ENCODE measurements at regions not wholly inside any gene's neighbourhood (a gene's known extent, or its start where the extent isn't known, plus 50 kb on each side); places are given as distances from the start of the nearest gene placed in this dataset.

- ATAC-seq (no peak), DNase-seq (no peak)
These were observed 342.9 kb upstream of the PLXNA2 start for GRCh38 chr1:208587110-208587509.

- ATAC-seq (no peak), DNase-seq (no peak)
These were observed 349.3 kb upstream of the PLXNA2 start for GRCh38 chr1:208593306-208594006.

- ATAC-seq, result no peak
- DNase-seq, result no peak
These were observed 351.1 kb upstream of the PLXNA2 start for GRCh38 chr1:208595236-208595635.

GRCh38 chr1:208595745-208596144, 351.6 kb upstream of the PLXNA2 start:
- ATAC-seq (no peak), DNase-seq (no peak)

GRCh38 chr1:208597571-208597970, 353.4 kb upstream of the PLXNA2 start:
- DNase-seq, result no peak

DNA sequence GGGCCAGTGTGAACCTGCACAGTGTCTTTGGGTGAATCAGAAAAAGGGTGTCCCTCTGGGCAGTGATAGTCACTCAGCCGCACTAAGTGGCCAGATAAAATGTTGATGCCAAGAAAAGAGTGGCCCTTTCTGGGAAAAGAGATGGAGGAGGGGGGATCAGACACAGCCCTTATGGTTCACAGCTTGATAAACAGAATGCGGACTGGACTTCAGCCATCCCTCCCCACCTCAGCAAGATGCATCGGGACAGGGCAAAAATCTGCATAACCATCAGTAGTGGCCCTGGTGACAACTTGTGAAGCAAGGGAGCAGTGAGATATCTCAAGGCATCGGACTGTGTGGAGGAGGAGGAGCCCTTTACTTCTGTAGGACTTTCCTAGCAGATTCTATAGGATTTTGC, 353.8 kb upstream of the PLXNA2 start:
- ATAC-seq (no peak), DNase-seq (no peak)

More at GRCh38 chr1:208597571-208597970, 353.4 kb upstream of the PLXNA2 start:
- no peak for ATAC-seq

DNA sequence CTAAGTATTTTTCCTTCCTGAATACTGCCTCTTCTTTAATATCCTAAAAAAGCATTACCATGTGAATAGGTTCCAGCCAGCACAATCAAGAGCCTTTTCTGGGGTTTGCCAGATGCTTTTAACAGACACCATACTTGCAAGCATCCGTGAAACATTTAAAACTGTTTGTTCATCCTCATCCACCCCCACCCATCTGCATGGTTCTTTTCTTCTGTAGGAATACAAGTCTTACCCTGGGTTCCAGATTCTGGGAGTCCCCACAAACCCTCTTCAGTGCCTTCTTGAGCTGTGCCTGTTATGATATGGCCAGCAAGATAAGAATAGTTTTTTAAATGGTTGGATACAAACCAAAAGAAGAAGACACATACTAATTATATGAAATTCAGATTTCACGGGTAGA, 354.9 kb upstream of the PLXNA2 start:
- ATAC-seq (no peak), DNase-seq (no peak)

GRCh38 chr1:208600456-208601190, 356.4 kb upstream of the PLXNA2 start:
- DNase-seq, result no peak
- no peak for ATAC-seq

- no peak for ATAC-seq
These were observed 357.4 kb upstream of the PLXNA2 start for GRCh38 chr1:208601561-208601960.

GRCh38 chr1:208603721-208604120, 359.5 kb upstream of the PLXNA2 start:
- DNase-seq (no peak), ATAC-seq (no peak)

More at GRCh38 chr1:208601561-208601960, 357.4 kb upstream of the PLXNA2 start:
- no peak for DNase-seq

DNA sequence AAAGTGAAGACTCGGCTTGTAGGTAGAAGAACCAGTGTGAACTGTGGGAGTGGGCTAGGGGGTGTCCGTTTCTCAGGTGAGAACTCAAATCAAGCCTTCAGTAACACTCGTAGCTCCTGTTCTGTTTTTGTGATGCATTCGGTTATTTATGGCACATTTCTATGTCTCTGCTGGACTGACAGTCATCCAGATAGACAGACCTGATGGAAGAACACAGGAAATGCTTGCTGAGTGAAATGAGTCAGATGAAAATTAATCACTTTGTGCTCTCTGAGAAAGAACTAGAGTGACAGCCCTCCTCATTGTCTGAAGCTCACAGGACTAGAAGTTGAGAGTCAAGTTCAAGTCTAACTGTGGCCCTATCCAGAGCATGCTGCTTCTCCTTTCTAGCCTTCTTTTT, 360.1 kb upstream of the PLXNA2 start:
- peak; percentile 66 for ATAC-seq
- no peak for DNase-seq

DNA sequence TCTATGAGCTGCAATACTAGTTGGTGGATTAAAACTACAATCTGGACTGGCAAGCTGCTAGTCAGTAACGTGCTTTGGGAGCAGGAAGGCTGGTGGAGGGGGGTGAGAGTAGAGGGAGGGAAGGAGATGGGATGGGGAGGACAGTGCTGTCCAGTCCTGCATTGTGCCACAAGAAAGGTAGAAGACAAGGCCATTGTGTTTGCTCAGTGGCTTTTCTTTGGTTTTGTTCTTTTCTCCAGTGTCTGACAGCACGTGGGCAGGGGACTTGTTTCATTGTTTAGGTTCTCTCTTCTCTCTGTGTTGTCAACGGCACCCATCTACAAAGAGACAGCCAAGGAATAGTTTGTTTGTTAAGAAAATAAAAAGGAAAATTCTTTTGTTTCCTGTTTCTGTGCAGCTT, 362.8 kb upstream of the PLXNA2 start:
- ATAC-seq, result no peak

GRCh38 chr1:208607616-208608015, 363.4 kb upstream of the PLXNA2 start:
- ATAC-seq (no peak), DNase-seq (no peak)

More for the DNA sequence above, 362.8 kb upstream of the PLXNA2 start:
- DNase-seq, result no peak

DNA sequence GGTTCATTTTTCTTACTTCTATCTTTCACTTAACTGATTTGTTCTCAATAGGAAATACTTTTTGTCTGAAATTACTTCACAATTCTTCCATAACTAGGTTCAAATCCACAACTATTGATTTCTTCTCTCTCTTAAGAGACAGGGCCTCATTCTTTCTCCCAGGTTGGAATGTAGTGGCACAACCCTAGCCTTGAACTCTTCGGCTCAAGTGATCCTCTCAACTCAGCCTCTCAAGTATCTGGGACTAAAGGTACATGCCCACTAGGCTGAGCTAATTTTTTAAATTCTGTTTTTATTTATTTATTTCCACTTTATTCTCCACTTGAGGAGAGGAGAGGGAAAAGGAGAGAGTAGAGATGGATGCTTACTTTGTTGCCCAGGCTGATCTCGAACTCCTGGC, 370.4 kb upstream of the PLXNA2 start:
- no peak for DNase-seq

DNA sequence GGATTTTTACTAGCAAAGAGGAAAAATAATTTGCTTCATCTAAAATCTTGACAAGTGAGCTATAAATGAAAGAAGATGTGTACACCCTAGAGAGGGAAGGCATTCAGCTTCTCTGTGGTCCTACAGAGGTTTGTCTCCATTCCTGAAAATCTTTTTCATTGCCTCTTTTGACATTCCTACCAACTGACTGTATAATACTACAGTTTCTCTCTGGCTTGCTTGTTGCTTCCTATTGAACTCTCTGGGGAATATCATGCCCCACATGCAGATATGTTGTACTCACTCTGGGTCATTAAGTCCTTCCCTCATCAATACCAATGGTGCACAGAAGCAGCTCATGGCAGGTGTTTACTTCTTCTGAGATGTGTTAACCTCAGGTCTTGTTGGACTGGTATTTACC, 371.2 kb upstream of the PLXNA2 start:
- ATAC-seq (no peak), DNase-seq (no peak)

More for the DNA sequence above, 370.4 kb upstream of the PLXNA2 start:
- no peak for ATAC-seq

DNA sequence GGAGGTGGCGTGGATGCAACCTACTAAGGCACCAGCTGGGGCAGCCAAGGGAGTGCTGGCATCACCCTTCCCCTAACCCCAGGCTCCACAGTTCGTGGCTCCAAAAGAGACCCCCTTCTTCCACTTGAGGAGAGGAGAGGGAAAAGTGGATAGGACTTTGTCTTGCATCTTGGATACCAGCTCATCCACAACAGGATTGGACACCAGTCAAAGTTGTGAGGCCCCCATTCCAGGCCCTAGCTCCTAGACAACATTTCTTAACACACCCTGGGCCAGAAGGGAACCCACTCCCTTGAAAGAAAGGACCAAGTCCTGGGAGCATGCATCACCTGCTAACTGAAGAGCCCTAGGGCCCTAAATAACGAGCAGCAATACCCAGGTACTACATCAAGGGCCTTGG, 372.6 kb upstream of the PLXNA2 start:
- no peak for DNase-seq
- no peak for ATAC-seq

GRCh38 chr1:208628022-208628914, 384.1 kb upstream of the PLXNA2 start:
- no peak for ATAC-seq
- no peak for DNase-seq

- DNase-seq (no peak), ATAC-seq (no peak)
These were observed 386.9 kb upstream of the PLXNA2 start for GRCh38 chr1:208631092-208631491.

- DNase-seq (no peak), ATAC-seq (no peak)
These were observed 387.3 kb upstream of the PLXNA2 start for GRCh38 chr1:208631506-208631905.

- no peak for DNase-seq
- no peak for ATAC-seq
These were observed 390.4 kb upstream of the PLXNA2 start for GRCh38 chr1:208634346-208635140.

DNA sequence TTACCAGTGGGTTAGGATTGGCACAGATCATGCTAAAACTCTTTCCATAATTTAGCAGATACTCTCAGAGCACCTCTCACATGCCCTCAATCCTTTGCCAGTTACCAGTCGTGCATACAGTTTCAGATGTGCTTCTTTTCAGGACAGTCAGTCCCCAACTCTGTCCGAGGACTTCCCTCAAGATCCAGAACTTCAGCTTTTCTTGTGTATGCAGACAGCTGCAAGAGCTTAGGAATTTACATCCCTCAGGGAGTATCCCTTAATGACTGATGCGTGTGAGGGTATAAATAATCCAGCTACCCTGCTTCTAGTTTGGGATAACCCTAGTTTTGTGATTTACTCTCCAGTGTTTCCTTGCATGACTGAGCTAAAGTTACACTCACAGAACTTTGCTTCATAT, 393.0 kb upstream of the PLXNA2 start:
- DNase-seq (no peak), ATAC-seq (no peak)

GRCh38 chr1:208639382-208639781, 395.2 kb upstream of the PLXNA2 start:
- ATAC-seq (no peak), DNase-seq (no peak)
